Keratinocyte (primary cell): ENCODE measurements at regions not wholly inside any gene's neighbourhood (a gene's known extent, or its start where the extent isn't known, plus 50 kb on each side); places are given as distances from the start of the nearest gene placed in this dataset.

Experiments used
- CTCF ChIP-seq, 3 experiments: IDR thresholded peaks in 1 of 3; conservative IDR thresholded peaks in 1 of 3; optimal IDR thresholded peaks in 1 of 3; 2 replicates in 2 of 3; 3 replicates in 1 of 3; pipeline versions ENCODE3 to v1.5.1; 2011; ENCODE audit warnings: low read length in 3 of 3, mild to moderate bottlenecking in 3 of 3, moderate library complexity in 2 of 3, control low read depth in 1 of 3, inconsistent platforms in 1 of 3; ENCODE audit not compliant: insufficient read depth in 2 of 3; ENCODE audit errors: extremely low read depth in 1 of 3
- EZH2 ChIP-seq: IDR thresholded peaks from one replicate; pipeline ENCODE4 v1.6.1; 2012; ENCODE audit warnings: inconsistent platforms, mild to moderate bottlenecking, low read length, moderate library complexity

GRCh38 chr15:93189561-93189960 is 100.5 kb upstream of the RGMA start:
- no peak for TF ChIP-seq EZH2
- no peak for TF ChIP-seq CTCF (optimal IDR thresholded peaks at IDR 0.05 in 1 of 3, IDR thresholded peaks at IDR 0.05 in 1 of 3, conservative IDR thresholded peaks at IDR 0.05 in 1 of 3; ENCODE audit: extremely low read depth in 1 of 3, insufficient read depth in 2 of 3, low read length in 3 of 3)
